HUES64 (cell line): ENCODE measurements at regions not wholly inside any gene's neighbourhood (a gene's known extent, or its start where the extent isn't known, plus 50 kb on each side); places are given as distances from the start of the nearest gene placed in this dataset.

Experiments
- H3K27ac ChIP-seq: 2 replicates; pipeline ENCODE4 v1.7.0; 2013; ENCODE audit warnings: low read depth, low read length, inconsistent platforms
- H3K27me3 ChIP-seq: 2 replicates; pipeline ENCODE4 v1.6.1; 2013; ENCODE audit warnings: mild to moderate bottlenecking, low read length; ENCODE audit not compliant: insufficient read depth
- H3K36me3 ChIP-seq: 2 replicates; pipeline ENCODE4 v1.6.1; 2013; ENCODE audit warnings: mild to moderate bottlenecking, low read length; ENCODE audit not compliant: insufficient read depth
- H3K4me1 ChIP-seq: 2 replicates; pipeline ENCODE4 v1.6.1; 2013; ENCODE audit warnings: mild to moderate bottlenecking, low read length, moderate library complexity; ENCODE audit not compliant: insufficient read depth
- H3K4me3 ChIP-seq: 2 replicates; pipeline ENCODE4 v1.5.1; 2013; ENCODE audit warnings: mild to moderate bottlenecking, low read length, moderate library complexity
- H3K9ac ChIP-seq: 2 replicates; pipeline ENCODE4 v1.6.1; 2013; ENCODE audit warnings: mild to moderate bottlenecking, low read depth, low read length
- H3K9me3 ChIP-seq: 2 replicates; pipeline ENCODE4 v1.6.1; 2013; ENCODE audit warnings: low read depth, low read length; ENCODE audit not compliant: insufficient read depth
- WGBS: fragments of 150-250, 120-280 bp; methylation state at CpG from one replicate; pipeline ENCODE4 v1.1.7; 2013; ENCODE audit warnings: missing lambda C conversion rate; 5-methylcytosine and 5-hydroxymethylcytosine counted together

DNA sequence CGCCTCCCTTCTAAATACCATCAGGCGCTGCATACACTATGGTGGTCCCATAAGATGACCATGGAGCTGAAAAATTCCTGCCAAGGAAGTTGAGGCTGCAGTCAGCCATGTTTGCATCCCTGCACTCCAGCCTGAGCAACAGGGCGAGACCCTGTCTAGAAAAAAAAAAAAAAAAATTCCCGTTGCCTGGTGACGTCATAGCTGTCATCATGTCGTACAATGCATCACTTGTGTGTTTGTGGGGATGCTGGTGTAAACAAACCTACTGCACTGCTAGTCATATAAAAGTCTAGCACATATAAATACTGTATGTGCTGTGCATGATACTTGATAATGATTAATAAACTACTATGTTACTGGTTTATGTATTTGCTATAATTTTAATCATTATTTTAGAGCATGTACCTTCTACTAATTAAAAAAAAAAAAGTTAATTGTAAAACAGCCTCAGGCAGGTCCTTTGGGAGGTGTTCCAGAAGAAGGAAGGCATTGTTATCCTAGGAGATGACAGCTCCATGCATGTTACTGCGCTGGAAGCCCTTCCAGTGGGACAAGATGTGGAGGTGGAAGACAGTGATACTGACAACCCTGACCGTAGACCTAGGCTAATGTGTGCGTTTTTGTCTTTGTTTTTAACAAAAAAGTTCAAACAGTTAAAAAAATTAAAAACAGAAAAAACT, 132.6 kb downstream of the BANF2 start:
- H3K27ac ChIP-seq = no peak overlapping the region
- H3K4me3 ChIP-seq = no peak overlapping the region
- H3K27me3 ChIP-seq = no peaks in the 10 kb centered on the region
- no peak overlapping the region for H3K9ac ChIP-seq
- 82% methylated on average over 9 of the region's 9 CpGs for WGBS
- H3K36me3 ChIP-seq = no peaks in the 10 kb centered on the region
- H3K9me3 ChIP-seq = no peaks in the 10 kb centered on the region
- H3K4me1 ChIP-seq = peaks cover 19% of the 10 kb centered on the region

- Histone ChIP-seq H3K27ac (no peak overlapping the region), H3K9ac (no peak overlapping the region), H3K36me3 (no peaks in the 10 kb centered on the region), H3K27me3 (no peaks in the 10 kb centered on the region), H3K4me3 (no peak overlapping the region), H3K4me1 (peaks cover 10% of the 10 kb centered on the region), H3K9me3 (no peaks in the 10 kb centered on the region)
- WGBS = 95% methylated on average over 6 of the region's 6 CpGs
Observed at GRCh38 chr20:17828598-17829144, 128.9 kb downstream of the BANF2 start.

DNA sequence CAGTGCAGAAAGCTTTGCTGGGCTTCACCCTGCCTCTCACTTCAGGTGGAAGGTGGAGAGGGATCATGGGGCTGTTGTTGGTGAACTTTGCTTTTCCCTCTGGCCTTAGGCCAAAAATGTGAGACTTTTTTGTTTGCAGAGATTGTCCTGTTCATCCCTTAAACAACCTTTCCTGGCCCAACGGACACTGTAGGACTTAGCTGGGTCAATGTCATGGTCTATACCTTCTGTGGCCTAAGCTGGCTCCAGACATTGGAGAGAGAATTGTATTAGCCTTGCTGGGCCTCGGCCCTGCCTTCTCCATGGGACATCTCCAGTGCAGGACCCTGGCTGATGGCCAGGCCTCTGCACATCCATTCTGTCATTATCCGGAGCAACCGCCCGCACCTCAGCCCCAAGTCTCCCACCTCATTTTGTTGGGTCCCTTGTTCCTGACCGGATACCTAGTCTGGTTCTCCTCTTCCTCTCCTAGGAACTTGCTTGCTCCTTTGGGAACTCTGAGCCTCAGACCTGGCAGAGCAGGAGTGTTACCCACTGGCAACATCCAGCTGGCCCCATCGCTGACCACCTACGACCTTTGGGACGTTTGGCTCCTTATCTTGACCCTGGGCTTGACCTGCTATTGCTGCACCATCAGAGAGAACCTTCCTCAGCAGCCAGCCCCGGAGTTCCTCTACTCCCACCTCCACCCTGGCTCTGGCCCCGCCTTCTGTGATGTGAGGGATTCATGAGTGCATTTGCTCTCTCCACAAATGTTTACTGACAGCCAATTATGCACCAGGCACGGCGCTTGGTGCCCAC, 128.2 kb downstream of the BANF2 start:
- H3K4me1 ChIP-seq = peaks cover 13% of the 10 kb centered on the region

DNA sequence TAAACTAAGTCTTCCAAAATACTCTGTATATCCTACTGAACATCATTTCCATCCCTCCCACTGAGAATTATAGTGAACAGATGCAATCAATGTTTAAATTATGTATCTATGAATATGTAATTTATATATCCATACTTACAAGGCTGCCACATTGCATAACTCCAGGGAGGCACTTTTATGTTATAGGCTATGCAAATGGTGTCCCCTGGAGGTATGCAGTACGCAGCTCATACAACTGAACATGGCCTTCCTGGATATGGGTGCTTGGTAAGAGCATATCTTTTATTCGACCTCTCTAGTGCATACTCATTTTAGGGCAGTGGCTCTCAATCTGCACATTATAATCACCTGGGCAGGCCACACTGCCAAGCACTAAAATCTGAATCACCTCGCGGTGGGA, 127.3 kb downstream of the BANF2 start:
- Histone ChIP-seq H3K4me3 (no peak overlapping the region), H3K9ac (no peak overlapping the region), H3K4me1 (peaks cover 13% of the 10 kb centered on the region), H3K27ac (no peak overlapping the region), H3K36me3 (no peaks in the 10 kb centered on the region), H3K27me3 (no peaks in the 10 kb centered on the region), H3K9me3 (no peaks in the 10 kb centered on the region)
- 84% methylated on average over 4 of the region's 4 CpGs for WGBS

More for the DNA sequence above, 128.2 kb downstream of the BANF2 start:
- Histone ChIP-seq H3K27ac (no peak overlapping the region), H3K9ac (no peak overlapping the region), H3K27me3 (no peaks in the 10 kb centered on the region), H3K36me3 (no peaks in the 10 kb centered on the region), H3K4me3 (no peak overlapping the region), H3K9me3 (no peaks in the 10 kb centered on the region)
- 91% methylated on average over 13 of the region's 13 CpGs for WGBS

DNA sequence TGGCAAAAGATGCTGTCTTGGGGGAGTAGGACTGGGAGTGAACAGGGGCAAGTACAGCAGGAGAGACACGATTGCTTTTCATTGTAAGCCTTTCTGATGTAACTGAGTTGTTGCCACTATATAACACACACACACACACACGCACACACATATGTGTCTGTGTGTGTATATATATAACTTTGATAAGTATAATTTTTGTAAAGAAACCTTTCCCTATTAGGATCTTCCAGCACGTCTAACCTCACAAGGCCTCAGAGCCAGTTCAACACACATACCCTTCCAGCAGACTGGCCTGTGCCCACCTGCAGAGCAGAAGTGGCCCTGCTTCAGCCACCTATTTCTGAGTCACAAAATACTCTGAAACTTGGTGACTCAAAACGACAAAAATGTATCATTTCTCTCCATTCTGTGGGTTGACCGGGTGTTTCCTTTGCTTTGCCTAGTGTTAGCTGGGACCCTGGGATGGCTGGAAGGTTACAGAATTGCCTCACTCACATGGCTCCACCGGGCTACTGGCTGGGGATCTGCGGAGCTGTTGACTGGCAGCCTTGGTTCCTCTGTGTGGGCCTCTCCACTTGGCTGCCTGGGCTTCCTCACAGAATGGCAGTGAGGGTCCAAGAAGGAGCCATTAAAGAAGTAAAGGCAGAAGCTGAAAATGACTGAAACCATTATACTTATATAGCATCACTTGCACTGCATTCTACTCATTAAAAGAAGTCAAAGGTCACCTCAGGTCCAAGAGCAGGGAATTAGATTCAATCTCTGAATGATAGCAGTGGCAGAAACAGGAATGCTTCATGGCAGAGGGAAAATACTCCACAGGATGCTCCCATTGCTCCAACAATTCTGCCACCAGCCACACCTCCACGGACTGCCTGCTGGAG, 126.4 kb downstream of the BANF2 start:
- 84% methylated on average over 6 of the region's 8 CpGs for WGBS
- Histone ChIP-seq H3K27me3 (no peaks in the 10 kb centered on the region), H3K9ac (no peak overlapping the region)

GRCh38 chr20:17825252-17825959, 125.6 kb downstream of the BANF2 start:
- no peaks in the 10 kb centered on the region for H3K27me3 ChIP-seq
- H3K4me1 ChIP-seq = peaks cover 13% of the 10 kb centered on the region
- no peak overlapping the region for H3K9ac ChIP-seq
- H3K9me3 ChIP-seq = no peaks in the 10 kb centered on the region
- no peaks in the 10 kb centered on the region for H3K36me3 ChIP-seq
- no peak overlapping the region for H3K27ac ChIP-seq
- 82% methylated on average over 15 of the region's 15 CpGs for WGBS
- no peak overlapping the region for H3K4me3 ChIP-seq

More for the DNA sequence above, 126.4 kb downstream of the BANF2 start:
- no peaks in the 10 kb centered on the region for H3K9me3 ChIP-seq
- peaks cover 13% of the 10 kb centered on the region for H3K4me1 ChIP-seq
- H3K4me3 ChIP-seq = no peak overlapping the region
- no peaks in the 10 kb centered on the region for H3K36me3 ChIP-seq
- no peak overlapping the region for H3K27ac ChIP-seq

GRCh38 chr20:17824676-17825251, 125.0 kb downstream of the BANF2 start:
- Histone ChIP-seq H3K9ac (no peak overlapping the region), H3K27me3 (no peaks in the 10 kb centered on the region), H3K36me3 (no peaks in the 10 kb centered on the region), H3K27ac (no peak overlapping the region), H3K9me3 (no peaks in the 10 kb centered on the region), H3K4me3 (no peak overlapping the region), H3K4me1 (peaks cover 13% of the 10 kb centered on the region)
- WGBS = 91% methylated on average over 7 of the region's 7 CpGs

- no peaks in the 10 kb centered on the region for H3K36me3 ChIP-seq
- no peak overlapping the region for H3K4me3 ChIP-seq
- no peak overlapping the region for H3K27ac ChIP-seq
- no peaks in the 10 kb centered on the region for H3K27me3 ChIP-seq
- 50% methylated on average over 10 of the region's 10 CpGs for WGBS
- H3K9ac ChIP-seq = no peak overlapping the region
- peaks cover 13% of the 10 kb centered on the region for H3K4me1 ChIP-seq
- no peaks in the 10 kb centered on the region for H3K9me3 ChIP-seq
Observed at GRCh38 chr20:17823409-17824144, 123.8 kb downstream of the BANF2 start.

- H3K27me3 ChIP-seq = no peaks in the 10 kb centered on the region
- no peaks in the 10 kb centered on the region for H3K9me3 ChIP-seq
- WGBS = 87% methylated on average over 15 of the region's 15 CpGs
- H3K4me1 ChIP-seq = peaks cover 12% of the 10 kb centered on the region
- H3K9ac ChIP-seq = no peak overlapping the region
- no peaks in the 10 kb centered on the region for H3K36me3 ChIP-seq
- no peak overlapping the region for H3K4me3 ChIP-seq
- H3K27ac ChIP-seq = no peak overlapping the region
Observed at GRCh38 chr20:17822540-17823408, 123.0 kb downstream of the BANF2 start.
